Memory B cell (primary cell): ENCODE measurements at regions not wholly inside any gene's neighbourhood (a gene's known extent, or its start where the extent isn't known, plus 50 kb on each side); places are given as distances from the start of the nearest gene placed in this dataset.

Source experiments
- ATAC-seq: fragments of 150-1000 bp; cut with Tn5 transposase; 2 replicates; pipeline ENCODE4 v1.10.0; 2021; ENCODE audit warnings: low read depth, mild to moderate bottlenecking, moderate library complexity
- DNase-seq, 2 donors: peaks; one replicate each; pipeline ENCODE4 v3.0.0; 2022; ENCODE audit warnings: low spot score in 2 of 2
- H3K27ac Mint-ChIP-seq: one replicate; pipeline ENCODE4 v1.8.0; 2022; ENCODE audit warnings: mild to moderate bottlenecking, moderate library complexity, mixed read lengths
- H3K27me3 Mint-ChIP-seq: one replicate; pipeline ENCODE4 v1.8.0; 2022; ENCODE audit warnings: mixed read lengths
- H3K36me3 Mint-ChIP-seq: one replicate; pipeline ENCODE4 v1.8.0; 2022; ENCODE audit warnings: mild to moderate bottlenecking, mixed read lengths
- H3K4me1 Mint-ChIP-seq: one replicate; pipeline ENCODE4 v1.8.0; 2022; ENCODE audit warnings: mixed read lengths
- H3K4me3 Mint-ChIP-seq: one replicate; pipeline ENCODE4 v1.8.0; 2022; ENCODE audit warnings: mild to moderate bottlenecking, moderate library complexity, mixed read lengths
- H3K9me3 Mint-ChIP-seq: one replicate; pipeline ENCODE4 v1.8.0; 2022; ENCODE audit warnings: mixed read lengths

- Mint-ChIP-seq H3K27me3 (peaks cover 14% of the 10 kb centered on the region), H3K4me1 (no peaks in the 10 kb centered on the region), H3K4me3 (no peak overlapping the region), H3K27ac (no peak overlapping the region), H3K36me3 (no peaks in the 10 kb centered on the region), H3K9me3 (no peaks in the 10 kb centered on the region)
- DNase-seq = no peak
- no peak for ATAC-seq
Observed at GRCh38 chr14:101460521-101460920, 100.8 kb upstream of the DIO3 start.

DNA sequence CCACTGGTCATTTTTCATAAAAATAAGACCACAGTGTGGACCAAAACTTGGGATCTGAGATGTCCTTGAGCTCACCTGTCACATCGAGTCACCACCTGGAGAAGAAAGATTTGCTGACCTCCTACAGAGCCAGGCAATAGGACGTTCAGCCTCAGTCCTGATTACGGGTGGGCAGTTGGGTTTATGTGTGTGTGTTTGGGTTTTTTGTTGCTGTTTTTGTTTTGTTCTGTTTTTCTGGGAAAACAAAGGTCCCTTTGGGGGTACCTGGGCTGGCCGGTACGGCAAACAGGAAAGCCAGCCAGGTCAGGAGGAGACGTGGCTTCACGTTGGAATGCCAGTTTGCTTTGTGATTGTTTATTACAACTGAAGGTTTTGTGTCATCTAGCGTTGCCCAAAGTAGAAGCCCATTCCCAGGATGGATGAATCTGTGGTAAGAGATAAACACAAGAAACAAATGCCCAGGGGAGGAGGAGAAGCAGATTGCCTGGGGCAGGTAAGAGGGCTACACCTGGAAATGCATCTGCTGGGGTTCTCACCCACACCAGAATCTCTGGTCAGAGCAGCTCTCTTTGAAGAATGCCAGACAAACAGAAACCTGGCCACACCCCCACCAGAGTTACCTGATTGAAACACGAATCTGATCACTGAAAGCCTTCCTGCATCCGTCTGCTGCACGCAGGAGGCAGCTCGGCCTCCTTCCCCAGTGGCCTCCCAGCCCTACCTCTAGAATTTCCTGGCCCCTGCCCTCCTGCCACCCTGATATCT, 100.1 kb upstream of the DIO3 start:
- Mint-ChIP-seq H3K4me1 (no peaks in the 10 kb centered on the region), H3K27ac (no peak overlapping the region), H3K4me3 (no peak overlapping the region)

GRCh38 chr14:101461891-101462290, 99.4 kb upstream of the DIO3 start:
- ATAC-seq = no peak
- Mint-ChIP-seq H3K4me3 (no peak overlapping the region), H3K36me3 (no peaks in the 10 kb centered on the region), H3K27ac (no peak overlapping the region), H3K4me1 (no peaks in the 10 kb centered on the region), H3K27me3 (peaks cover 6% of the 10 kb centered on the region), H3K9me3 (no peaks in the 10 kb centered on the region)
- no peak for DNase-seq

More for the DNA sequence above, 100.1 kb upstream of the DIO3 start:
- H3K27me3 Mint-ChIP-seq = peaks cover 11% of the 10 kb centered on the region
- no peaks in the 10 kb centered on the region for H3K36me3 Mint-ChIP-seq
- DNase-seq = no peak
- H3K9me3 Mint-ChIP-seq = no peaks in the 10 kb centered on the region
- no peak for ATAC-seq

- Mint-ChIP-seq H3K4me3 (no peak overlapping the region), H3K9me3 (no peaks in the 10 kb centered on the region), H3K27ac (no peak overlapping the region), H3K36me3 (no peaks in the 10 kb centered on the region), H3K4me1 (no peaks in the 10 kb centered on the region), H3K27me3 (peaks cover 6% of the 10 kb centered on the region)
- ATAC-seq (no peak), DNase-seq (no peak)
Observed at GRCh38 chr14:101462726-101463565, 98.3 kb upstream of the DIO3 start.

GRCh38 chr14:101463566-101464171, 97.6 kb upstream of the DIO3 start:
- Mint-ChIP-seq H3K9me3 (no peaks in the 10 kb centered on the region), H3K4me1 (no peaks in the 10 kb centered on the region), H3K27ac (no peak overlapping the region), H3K36me3 (no peaks in the 10 kb centered on the region), H3K4me3 (no peak overlapping the region), H3K27me3 (peaks cover 6% of the 10 kb centered on the region)
- no peak for ATAC-seq
- DNase-seq = no peak

- Mint-ChIP-seq H3K4me3 (no peak overlapping the region), H3K36me3 (no peaks in the 10 kb centered on the region), H3K27ac (no peak overlapping the region), H3K9me3 (no peaks in the 10 kb centered on the region), H3K4me1 (no peaks in the 10 kb centered on the region), H3K27me3 (peaks cover 6% of the 10 kb centered on the region)
- ATAC-seq (no peak), DNase-seq (no peak)
Observed at GRCh38 chr14:101464310-101464983, 96.8 kb upstream of the DIO3 start.

DNA sequence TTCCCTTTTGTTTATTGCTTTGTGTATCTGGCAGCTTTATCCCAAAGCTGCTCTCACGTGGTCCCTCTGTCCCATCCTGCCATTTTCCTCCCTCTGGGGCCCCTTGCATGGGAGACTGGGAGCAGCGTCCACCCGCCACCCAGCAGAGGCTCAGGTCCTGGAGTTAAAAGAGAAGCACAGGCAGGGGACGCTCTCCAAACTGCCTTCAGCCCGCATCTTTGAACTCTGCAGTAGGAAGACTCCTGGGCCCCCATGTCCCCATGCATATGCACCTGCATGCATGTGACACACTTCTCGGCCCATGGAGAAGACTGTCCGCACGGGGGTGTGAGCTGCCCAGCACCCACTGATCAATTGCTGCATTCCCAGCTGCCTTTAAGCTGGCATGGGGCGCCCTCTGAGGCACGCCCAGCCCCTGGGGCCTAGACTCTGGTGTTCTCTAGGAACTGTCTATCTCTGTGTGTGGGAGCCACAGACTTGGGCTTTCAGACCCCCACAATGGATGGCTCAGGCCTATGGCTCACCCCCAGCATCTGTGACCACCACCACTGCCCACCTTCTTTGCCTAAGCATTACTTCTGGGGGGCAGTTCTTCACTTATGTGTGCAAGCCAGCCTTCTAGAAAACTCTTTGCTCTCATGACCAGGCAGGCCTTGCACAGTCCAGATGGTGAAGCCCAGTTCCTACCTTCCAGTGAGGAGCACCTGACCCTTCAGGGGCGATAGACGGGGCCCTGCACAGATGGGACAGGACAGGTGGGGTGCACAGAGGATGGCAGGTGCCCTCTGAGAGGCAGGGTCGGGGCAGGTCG, 96.1 kb upstream of the DIO3 start:
- H3K36me3 Mint-ChIP-seq = no peaks in the 10 kb centered on the region
- no peaks in the 10 kb centered on the region for H3K4me1 Mint-ChIP-seq
- DNase-seq (no peak), ATAC-seq (no peak)
- H3K9me3 Mint-ChIP-seq = no peaks in the 10 kb centered on the region
- no peak overlapping the region for H3K27ac Mint-ChIP-seq
- peaks cover 6% of the 10 kb centered on the region for H3K27me3 Mint-ChIP-seq
- H3K4me3 Mint-ChIP-seq = no peak overlapping the region

DNA sequence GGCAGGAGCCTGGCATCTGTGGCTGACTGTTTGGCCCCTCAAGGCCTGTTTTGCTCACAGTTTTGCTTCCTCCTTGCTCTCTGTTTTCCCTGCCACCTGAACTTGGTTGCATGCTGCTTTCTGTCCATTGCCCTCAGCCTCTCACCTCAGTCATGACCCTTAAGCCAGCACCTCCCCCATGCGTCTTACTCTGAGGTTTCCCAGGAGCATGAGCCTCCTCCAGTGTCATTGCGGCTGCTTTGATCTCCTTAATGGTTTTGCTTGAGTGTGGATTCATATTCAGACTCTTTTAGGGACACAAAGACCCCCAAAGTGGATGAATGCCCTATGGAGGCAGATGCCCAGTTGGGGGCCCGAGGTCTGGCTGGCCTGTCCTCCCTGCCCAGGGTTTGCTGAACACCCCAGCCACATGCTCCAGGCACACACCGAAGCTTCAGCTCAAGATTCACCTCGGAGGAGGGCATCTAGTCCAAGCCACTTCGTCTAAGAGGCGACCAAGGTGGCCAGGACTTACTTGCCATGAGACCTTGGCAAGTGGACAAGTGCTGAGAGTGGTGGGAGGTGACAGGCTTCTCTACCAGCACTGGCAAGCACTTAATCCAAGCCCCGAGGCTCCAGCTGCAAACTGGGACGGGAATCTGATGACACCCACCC, 95.4 kb upstream of the DIO3 start:
- no peaks in the 10 kb centered on the region for H3K4me1 Mint-ChIP-seq
- no peaks in the 10 kb centered on the region for H3K9me3 Mint-ChIP-seq
- H3K4me3 Mint-ChIP-seq = no peak overlapping the region
- ATAC-seq = no peak
- H3K36me3 Mint-ChIP-seq = no peaks in the 10 kb centered on the region
- peaks cover 2% of the 10 kb centered on the region for H3K27me3 Mint-ChIP-seq
- DNase-seq = no peak
- no peak overlapping the region for H3K27ac Mint-ChIP-seq

- DNase-seq = no peak
- H3K27me3 Mint-ChIP-seq = peaks cover 2% of the 10 kb centered on the region
- H3K36me3 Mint-ChIP-seq = no peaks in the 10 kb centered on the region
- ATAC-seq = no peak
- no peak overlapping the region for H3K27ac Mint-ChIP-seq
- H3K4me3 Mint-ChIP-seq = no peak overlapping the region
- H3K9me3 Mint-ChIP-seq = no peaks in the 10 kb centered on the region
- H3K4me1 Mint-ChIP-seq = no peaks in the 10 kb centered on the region
Observed at GRCh38 chr14:101466456-101467180, 94.7 kb upstream of the DIO3 start.

- Mint-ChIP-seq H3K27me3 (peaks cover 2% of the 10 kb centered on the region), H3K36me3 (no peaks in the 10 kb centered on the region), H3K27ac (no peak overlapping the region), H3K4me3 (no peak overlapping the region), H3K4me1 (no peaks in the 10 kb centered on the region), H3K9me3 (no peaks in the 10 kb centered on the region)
- DNase-seq (no peak), ATAC-seq (no peak)
Observed at GRCh38 chr14:101467181-101467926, 93.9 kb upstream of the DIO3 start.

GRCh38 chr14:101469382-101470247, 91.7 kb upstream of the DIO3 start:
- no peak for DNase-seq
- no peak overlapping the region for H3K27ac Mint-ChIP-seq
- H3K27me3 Mint-ChIP-seq = peaks cover 4% of the 10 kb centered on the region
- H3K36me3 Mint-ChIP-seq = no peaks in the 10 kb centered on the region
- ATAC-seq = no peak
- peaks cover 1% of the 10 kb centered on the region for H3K9me3 Mint-ChIP-seq
- H3K4me3 Mint-ChIP-seq = no peak overlapping the region
- no peaks in the 10 kb centered on the region for H3K4me1 Mint-ChIP-seq
